Mucosa of descending colon (tissue), 3 donors: ENCODE measurements at regions not wholly inside any gene's neighbourhood (a gene's known extent, or its start where the extent isn't known, plus 50 kb on each side); places are given as distances from the start of the nearest gene placed in this dataset.

Experiments used
- ATAC-seq: fragments of 200-7000 bp; cut with Tn5 transposase; one replicate; pipeline ENCODE4 v1.9.1; 2020; ENCODE audit warnings: mild to moderate bottlenecking, moderate library complexity
- DNase-seq, 3 donors: peaks; one replicate each; pipeline ENCODE4 v3.0.0-alpha.2; 2020
- H3K36me3 ChIP-seq: fragments of 200-600 bp; one replicate; pipeline ENCODE4 v1.8.0; 2021; ENCODE audit warnings: low read depth, mild to moderate bottlenecking
- H3K4me1 ChIP-seq: fragments of 200-600 bp; one replicate; pipeline ENCODE4 v1.8.0; 2021; ENCODE audit warnings: low read depth, mild to moderate bottlenecking
- H3K4me3 ChIP-seq: fragments of 200-600 bp; one replicate; pipeline ENCODE4 v1.8.0; 2021; ENCODE audit warnings: mild to moderate bottlenecking
- H3K9me3 ChIP-seq: fragments of 200-600 bp; one replicate; pipeline ENCODE4 v1.8.0; 2021; ENCODE audit warnings: mild to moderate bottlenecking
- intact Hi-C, 2 donors: fragments of 100-400 bp; cut with DNase I in 1 of 2; cut with micrococcal nuclease in 1 of 2; formaldehyde crosslinking; loops; one replicate each; pipeline versions ENCODE4 v1.11.0 to v1.11.1; 2022; cut with DNase I, micrococcal nuclease
- TF ChIP-seq, protein P1 (sequence below): fragments of 200-600 bp; IDR thresholded peaks from one replicate; pipeline ENCODE4 v1.8.0; 2022; ENCODE audit warnings: antibody characterized with exemption, mild to moderate bottlenecking
- donor health status: DM: no; HTN: no; CAD: no; lungs with moderate emphysema.
- donor health status: DM: no; HTN: no; CAD: no.
- donor health status: DM: no; HTN: yes; CAD: no.

DNA sequence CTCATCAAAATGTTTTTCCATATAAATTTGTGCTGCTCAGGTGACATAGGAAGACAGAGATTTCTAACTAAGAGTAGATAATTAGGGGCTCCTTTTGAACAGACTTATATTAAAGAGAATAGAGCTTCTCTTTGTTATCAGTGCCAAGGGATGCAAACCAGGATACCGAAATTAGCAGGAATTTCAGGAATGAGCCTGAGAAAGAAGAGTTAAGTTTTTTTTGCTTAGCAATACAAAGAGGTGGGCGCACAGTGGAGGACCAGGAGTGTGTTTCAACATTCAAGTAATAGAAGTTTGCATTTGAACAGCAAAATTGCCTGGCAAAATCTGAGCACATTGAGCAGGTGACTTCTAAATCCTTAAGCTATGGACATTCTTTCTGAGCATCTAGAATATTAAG, 541.3 kb downstream of the GBA3 start:
- ATAC-seq (no peak), DNase-seq (no peak)
- H3K4me1 ChIP-seq, result no peaks in the 10 kb centered on the region
- TF ChIP-seq, protein P1, sequence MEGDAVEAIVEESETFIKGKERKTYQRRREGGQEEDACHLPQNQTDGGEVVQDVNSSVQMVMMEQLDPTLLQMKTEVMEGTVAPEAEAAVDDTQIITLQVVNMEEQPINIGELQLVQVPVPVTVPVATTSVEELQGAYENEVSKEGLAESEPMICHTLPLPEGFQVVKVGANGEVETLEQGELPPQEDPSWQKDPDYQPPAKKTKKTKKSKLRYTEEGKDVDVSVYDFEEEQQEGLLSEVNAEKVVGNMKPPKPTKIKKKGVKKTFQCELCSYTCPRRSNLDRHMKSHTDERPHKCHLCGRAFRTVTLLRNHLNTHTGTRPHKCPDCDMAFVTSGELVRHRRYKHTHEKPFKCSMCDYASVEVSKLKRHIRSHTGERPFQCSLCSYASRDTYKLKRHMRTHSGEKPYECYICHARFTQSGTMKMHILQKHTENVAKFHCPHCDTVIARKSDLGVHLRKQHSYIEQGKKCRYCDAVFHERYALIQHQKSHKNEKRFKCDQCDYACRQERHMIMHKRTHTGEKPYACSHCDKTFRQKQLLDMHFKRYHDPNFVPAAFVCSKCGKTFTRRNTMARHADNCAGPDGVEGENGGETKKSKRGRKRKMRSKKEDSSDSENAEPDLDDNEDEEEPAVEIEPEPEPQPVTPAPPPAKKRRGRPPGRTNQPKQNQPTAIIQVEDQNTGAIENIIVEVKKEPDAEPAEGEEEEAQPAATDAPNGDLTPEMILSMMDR, result no peak
- intact Hi-C loops, result no loop called here
- no peak overlapping the region for H3K4me3 ChIP-seq
- no peaks in the 10 kb centered on the region for H3K9me3 ChIP-seq
- no peaks in the 10 kb centered on the region for H3K36me3 ChIP-seq

DNA sequence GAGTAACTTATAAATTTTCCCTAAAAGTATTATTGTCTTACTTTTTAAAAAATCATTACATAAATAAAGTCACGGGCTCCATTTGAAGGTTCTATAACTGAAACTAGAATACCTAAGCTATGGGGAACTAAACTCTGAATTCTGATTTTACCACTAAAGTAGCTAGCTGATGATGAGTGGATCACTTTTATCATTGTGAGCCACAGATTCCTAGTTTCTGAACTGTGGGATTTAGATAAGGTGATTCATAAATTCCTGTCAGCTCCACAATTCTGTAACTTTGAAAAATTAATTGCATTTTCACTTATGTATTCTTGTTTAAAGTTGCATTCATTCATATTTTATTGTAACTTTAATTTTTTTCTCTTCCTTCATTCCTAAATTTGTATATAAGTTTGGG, 540.9 kb downstream of the GBA3 start:
- ATAC-seq, result no peak
- no peaks in the 10 kb centered on the region for H3K36me3 ChIP-seq
- DNase-seq, result no peak
- H3K4me1 ChIP-seq, result no peaks in the 10 kb centered on the region
- H3K4me3 ChIP-seq, result no peak overlapping the region
- intact Hi-C loops, result no loop called here
- H3K9me3 ChIP-seq, result no peaks in the 10 kb centered on the region
- TF ChIP-seq, protein P1, result no peak

DNA sequence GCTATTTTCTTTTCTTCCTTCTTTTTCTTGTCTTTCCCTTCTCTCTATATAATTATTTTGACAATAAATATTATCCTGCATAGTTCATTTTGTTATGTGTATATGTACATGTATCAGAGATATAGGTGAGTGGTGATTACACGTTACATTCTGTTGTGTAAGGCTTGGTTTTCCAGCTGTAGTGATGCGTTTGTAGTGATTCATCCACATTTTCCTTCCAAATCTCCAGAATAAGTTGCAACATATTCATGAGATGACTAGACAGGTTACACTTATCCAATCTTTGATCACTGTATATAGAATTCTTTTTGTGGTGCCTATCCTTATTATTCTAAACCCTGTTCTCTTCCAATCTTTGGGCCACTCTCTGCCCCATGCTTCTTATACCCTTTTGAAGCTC, 540.2 kb downstream of the GBA3 start:
- H3K4me3 ChIP-seq, result no peak overlapping the region
- no peak for DNase-seq
- H3K36me3 ChIP-seq, result no peaks in the 10 kb centered on the region
- no peaks in the 10 kb centered on the region for H3K4me1 ChIP-seq
- intact Hi-C loops, result no loop called here
- H3K9me3 ChIP-seq, result no peaks in the 10 kb centered on the region
- TF ChIP-seq, protein P1, result no peak
- no peak for ATAC-seq

DNA sequence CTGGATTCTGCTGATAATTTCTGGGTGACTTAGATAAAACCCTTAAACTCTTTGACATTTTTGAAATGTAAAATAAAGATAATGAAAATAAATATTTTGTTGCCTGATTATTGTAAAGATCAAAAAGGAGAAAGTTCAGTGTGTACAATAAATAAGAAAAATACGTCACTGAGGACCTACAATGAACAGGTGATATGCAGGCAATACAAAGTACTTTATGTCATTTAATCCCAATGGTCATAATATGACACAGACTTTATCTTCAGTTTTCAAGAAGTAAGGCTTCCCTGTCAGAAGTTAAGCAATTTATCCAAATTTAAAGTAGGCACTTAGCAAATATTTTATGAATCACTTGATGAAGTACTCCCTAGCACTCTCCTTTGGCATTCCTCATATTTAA, 532.8 kb downstream of the GBA3 start:
- TF ChIP-seq, protein P1, result no peak
- ATAC-seq, result no peak
- Histone ChIP-seq H3K36me3 (no peaks in the 10 kb centered on the region), H3K9me3 (no peaks in the 10 kb centered on the region), H3K4me1 (no peaks in the 10 kb centered on the region), H3K4me3 (no peak overlapping the region)
- DNase-seq, result no peak
- intact Hi-C loops, result no loop called here

DNA sequence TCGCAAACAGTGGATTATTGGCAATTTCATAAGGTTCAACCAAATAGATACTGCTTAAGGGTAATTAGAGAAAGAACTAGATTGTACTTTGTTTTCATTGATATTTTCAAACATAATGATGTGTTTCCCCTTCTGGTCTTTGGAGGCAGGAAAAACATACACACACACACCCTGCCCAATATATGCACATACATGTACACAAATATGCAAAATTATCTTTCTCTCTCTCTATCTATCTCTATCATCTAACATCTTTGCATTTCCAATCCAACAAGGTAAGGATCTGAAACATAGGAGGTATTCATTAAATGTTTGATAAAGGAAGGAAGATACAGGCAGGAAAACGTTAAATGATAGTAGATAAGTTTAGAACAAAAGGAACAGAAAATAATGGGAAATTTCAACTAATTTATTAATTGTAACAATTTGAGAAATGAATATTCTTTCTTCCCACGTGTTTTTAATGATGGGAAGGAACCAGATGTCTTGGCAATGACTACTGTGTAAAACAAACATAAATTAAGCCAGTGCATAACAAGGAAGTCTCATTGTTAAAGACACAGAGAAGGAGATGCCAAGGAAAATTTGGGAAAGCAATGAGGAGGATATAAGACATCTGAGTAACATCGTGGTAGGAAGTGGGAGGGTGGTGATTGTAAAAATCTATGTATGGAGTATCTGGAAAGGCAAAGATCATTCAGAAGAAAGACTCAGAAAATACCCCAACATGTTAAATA, 532.1 kb downstream of the GBA3 start:
- TF ChIP-seq, protein P1, result no peak
- Histone ChIP-seq H3K4me3 (no peak overlapping the region), H3K36me3 (no peaks in the 10 kb centered on the region), H3K9me3 (no peaks in the 10 kb centered on the region), H3K4me1 (no peaks in the 10 kb centered on the region)
- intact Hi-C loops, result no loop called here
- DNase-seq (no peak), ATAC-seq (no peak)

DNA sequence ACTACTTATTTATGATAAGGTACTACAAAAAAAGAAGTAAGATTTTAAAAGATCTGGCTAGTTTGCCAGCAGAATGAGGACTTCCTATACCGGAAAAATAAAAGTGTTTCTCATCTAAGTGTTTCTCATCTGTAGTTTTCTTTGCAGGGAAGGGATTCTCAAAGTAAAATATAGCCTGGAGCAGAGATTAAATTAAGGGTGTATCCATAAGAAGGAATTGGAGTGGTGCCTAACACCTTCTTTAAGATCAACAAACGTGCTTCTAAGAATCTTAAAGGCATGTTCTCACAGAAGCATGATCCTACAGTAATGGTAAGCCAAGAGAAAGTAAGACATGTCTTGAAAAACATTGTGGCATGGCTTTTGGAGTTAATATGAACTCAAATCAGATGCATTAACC, 528.2 kb downstream of the GBA3 start:
- H3K9me3 ChIP-seq, result no peaks in the 10 kb centered on the region
- H3K4me1 ChIP-seq, result no peaks in the 10 kb centered on the region
- H3K36me3 ChIP-seq, result no peaks in the 10 kb centered on the region
- no peak for ATAC-seq
- intact Hi-C loops, result no loop called here
- DNase-seq, result no peak
- H3K4me3 ChIP-seq, result no peak overlapping the region
- TF ChIP-seq, protein P1, result no peak
